ENCODE measurements at regions not wholly inside any gene's neighbourhood (a gene's known extent, or its start where the extent isn't known, plus 50 kb on each side); places are given as distances from the start of the nearest gene placed in this dataset.

DNA sequence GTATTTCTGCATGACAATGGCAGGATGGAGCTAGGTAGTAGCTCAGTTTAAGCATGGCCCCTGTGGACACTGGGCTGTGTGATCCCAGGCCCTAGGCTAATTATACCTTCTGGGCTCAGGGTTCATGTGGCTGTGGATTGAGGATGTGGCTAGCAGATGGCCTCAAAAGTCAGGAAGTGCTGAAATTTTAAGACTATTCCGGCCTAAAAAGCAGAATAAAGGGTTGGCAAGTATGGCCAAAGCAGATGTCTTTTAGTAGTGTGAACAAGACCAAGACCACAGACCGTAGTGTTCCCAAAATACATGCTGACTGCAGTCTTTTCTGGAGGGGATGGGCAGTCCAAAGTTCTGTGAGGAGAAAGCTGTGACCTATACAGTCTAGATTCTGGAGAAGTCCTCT lies 115.7 kb upstream of the RAG2 start:
- no peak for DNase-seq (ENCODE audit: low read depth in 2 of 3, low spot score in 2 of 3)

GRCh38 chr11:36711104-36711825 lies 113.2 kb upstream of the RAG2 start:
- DNase-seq (ENCODE audit: low read depth in 2 of 3, low spot score in 2 of 3) = no peak
